ENCODE measurements at regions not wholly inside any gene's neighbourhood (a gene's known extent, or its start where the extent isn't known, plus 50 kb on each side); places are given as distances from the start of the nearest gene placed in this dataset.

- Histone ChIP-seq H3K4me1 (ENCODE audit: control insufficient read depth in 3 of 3, insufficient read depth in 2 of 3, low read depth in 1 of 3, low read length in 2 of 3) (no peaks in the 10 kb centered on the region), H3K27ac (ENCODE audit: low read depth in 1 of 3, low read length in 2 of 3) (no peak overlapping the region), H3K36me3 (ENCODE audit: control insufficient read depth in 3 of 3, insufficient read depth in 2 of 3, low read depth in 1 of 3, low read length in 3 of 3) (no peaks in the 10 kb centered on the region), H3K9me3 (ENCODE audit: control insufficient read depth in 2 of 2, insufficient read depth in 1 of 2, low read depth in 1 of 2, low read length in 1 of 2) (no peaks in the 10 kb centered on the region), H3K4me3 (ENCODE audit: low read depth in 1 of 3, low read length in 3 of 3) (no peak overlapping the region), H3K27me3 (ENCODE audit: control insufficient read depth in 3 of 3, insufficient read depth in 3 of 3, low read length in 3 of 3) (peaks cover 0 to 9% (median 0%) of the 10 kb centered on the region in 3 donors)
- FAIRE-seq: no peak
- peak in 1 of 2 donors; percentile 5 for DNase-seq
- WGBS, 3 donors: 63 to 68% (median 63%) methylated on average over 12 to 13 of the region's 13 CpGs
Measured at GRCh38 chr4:3830774-3831528, 64.8 kb downstream of the ADRA2C start.

- Histone ChIP-seq H3K9me3 (ENCODE audit: control insufficient read depth in 2 of 2, insufficient read depth in 1 of 2, low read depth in 1 of 2, low read length in 1 of 2) (no peaks in the 10 kb centered on the region), H3K27ac (ENCODE audit: low read depth in 1 of 3, low read length in 2 of 3) (no peak overlapping the region), H3K4me3 (ENCODE audit: low read depth in 1 of 3, low read length in 3 of 3) (no peak overlapping the region), H3K36me3 (ENCODE audit: control insufficient read depth in 3 of 3, insufficient read depth in 2 of 3, low read depth in 1 of 3, low read length in 3 of 3) (no peaks in the 10 kb centered on the region), H3K4me1 (ENCODE audit: control insufficient read depth in 3 of 3, insufficient read depth in 2 of 3, low read depth in 1 of 3, low read length in 2 of 3) (no peaks in the 10 kb centered on the region), H3K27me3 (ENCODE audit: control insufficient read depth in 3 of 3, insufficient read depth in 3 of 3, low read length in 3 of 3) (peaks cover 0 to 11% (median 0%) of the 10 kb centered on the region in 3 donors)
- 69 to 75% (median 73%) methylated on average over 14 of the region's 14 CpGs for WGBS, 3 donors
- FAIRE-seq (no peak), DNase-seq (no peak)
Measured at GRCh38 chr4:3831529-3832150, 65.5 kb downstream of the ADRA2C start.

GRCh38 chr4:3832536-3833220 is 66.5 kb downstream of the ADRA2C start:
- Histone ChIP-seq H3K9me3 (ENCODE audit: control insufficient read depth in 2 of 2, insufficient read depth in 1 of 2, low read depth in 1 of 2, low read length in 1 of 2) (no peaks in the 10 kb centered on the region), H3K4me1 (ENCODE audit: control insufficient read depth in 3 of 3, insufficient read depth in 2 of 3, low read depth in 1 of 3, low read length in 2 of 3) (no peaks in the 10 kb centered on the region), H3K27ac (ENCODE audit: low read depth in 1 of 3, low read length in 2 of 3) (no peak overlapping the region), H3K4me3 (ENCODE audit: low read depth in 1 of 3, low read length in 3 of 3) (no peak overlapping the region), H3K36me3 (ENCODE audit: control insufficient read depth in 3 of 3, insufficient read depth in 2 of 3, low read depth in 1 of 3, low read length in 3 of 3) (no peaks in the 10 kb centered on the region), H3K27me3 (ENCODE audit: control insufficient read depth in 3 of 3, insufficient read depth in 3 of 3, low read length in 3 of 3) (peaks cover 0 to 11% (median 0%) of the 10 kb centered on the region in 3 donors)
- FAIRE-seq (no peak), DNase-seq (no peak)
- 73 to 80% (median 74%) methylated on average over 12 of the region's 12 CpGs for WGBS, 3 donors

- DNase-seq (no peak), FAIRE-seq (no peak)
- no peak overlapping the region for H3K27ac ChIP-seq (ENCODE audit: low read depth in 1 of 3, low read length in 2 of 3)
Measured at GRCh38 chr4:3833326-3833989, 67.3 kb downstream of the ADRA2C start.

GRCh38 chr4:3834186-3834662 is 68.0 kb downstream of the ADRA2C start:
- H3K27ac ChIP-seq (ENCODE audit: low read depth in 1 of 3, low read length in 2 of 3): no peak overlapping the region
- no peaks in the 10 kb centered on the region for H3K36me3 ChIP-seq (ENCODE audit: control insufficient read depth in 3 of 3, insufficient read depth in 2 of 3, low read depth in 1 of 3, low read length in 3 of 3)
- H3K27me3 ChIP-seq (ENCODE audit: control insufficient read depth in 3 of 3, insufficient read depth in 3 of 3, low read length in 3 of 3): peaks cover 0 to 11% (median 0%) of the 10 kb centered on the region in 3 donors
- no peak for FAIRE-seq
- H3K4me3 ChIP-seq (ENCODE audit: low read depth in 1 of 3, low read length in 3 of 3): no peak overlapping the region
- no peaks in the 10 kb centered on the region for H3K4me1 ChIP-seq (ENCODE audit: control insufficient read depth in 3 of 3, insufficient read depth in 2 of 3, low read depth in 1 of 3, low read length in 2 of 3)
- no peak for DNase-seq
- 26 to 33% (median 28%) methylated on average over 15 of the region's 15 CpGs for WGBS, 3 donors
- H3K9me3 ChIP-seq (ENCODE audit: control insufficient read depth in 2 of 2, insufficient read depth in 1 of 2, low read depth in 1 of 2, low read length in 1 of 2): peaks cover 0 to 6% of the 10 kb centered on the region in 2 donors

More at GRCh38 chr4:3833326-3833989, 67.3 kb downstream of the ADRA2C start:
- Histone ChIP-seq H3K9me3 (ENCODE audit: control insufficient read depth in 2 of 2, insufficient read depth in 1 of 2, low read depth in 1 of 2, low read length in 1 of 2) (peaks cover 0 to 6% of the 10 kb centered on the region in 2 donors), H3K4me1 (ENCODE audit: control insufficient read depth in 3 of 3, insufficient read depth in 2 of 3, low read depth in 1 of 3, low read length in 2 of 3) (no peaks in the 10 kb centered on the region), H3K4me3 (ENCODE audit: low read depth in 1 of 3, low read length in 3 of 3) (no peak overlapping the region), H3K36me3 (ENCODE audit: control insufficient read depth in 3 of 3, insufficient read depth in 2 of 3, low read depth in 1 of 3, low read length in 3 of 3) (no peaks in the 10 kb centered on the region), H3K27me3 (ENCODE audit: control insufficient read depth in 3 of 3, insufficient read depth in 3 of 3, low read length in 3 of 3) (peaks cover 0 to 11% (median 0%) of the 10 kb centered on the region in 3 donors)
- 85 to 87% (median 87%) methylated on average over 18 of the region's 18 CpGs for WGBS, 3 donors

- peaks cover 0 to 13% (median 0%) of the 10 kb centered on the region in 3 donors for H3K27me3 ChIP-seq (ENCODE audit: control insufficient read depth in 3 of 3, insufficient read depth in 3 of 3, low read length in 3 of 3)
- no peak overlapping the region for H3K4me3 ChIP-seq (ENCODE audit: low read depth in 1 of 3, low read length in 3 of 3)
- no peaks in the 10 kb centered on the region for H3K36me3 ChIP-seq (ENCODE audit: control insufficient read depth in 3 of 3, insufficient read depth in 2 of 3, low read depth in 1 of 3, low read length in 3 of 3)
- DNase-seq (no peak), FAIRE-seq (no peak)
- H3K9me3 ChIP-seq (ENCODE audit: control insufficient read depth in 2 of 2, insufficient read depth in 1 of 2, low read depth in 1 of 2, low read length in 1 of 2): peaks cover 0 to 6% of the 10 kb centered on the region in 2 donors
- 24 to 38% (median 30%) methylated on average over 18 of the region's 18 CpGs for WGBS, 3 donors
- H3K27ac ChIP-seq (ENCODE audit: low read depth in 1 of 3, low read length in 2 of 3): no peak overlapping the region
- no peaks in the 10 kb centered on the region for H3K4me1 ChIP-seq (ENCODE audit: control insufficient read depth in 3 of 3, insufficient read depth in 2 of 3, low read depth in 1 of 3, low read length in 2 of 3)
Measured at GRCh38 chr4:3834663-3835521, 68.7 kb downstream of the ADRA2C start.

- FAIRE-seq (no peak), DNase-seq (no peak)
- Histone ChIP-seq H3K4me3 (ENCODE audit: low read depth in 1 of 3, low read length in 3 of 3) (no peak overlapping the region), H3K4me1 (ENCODE audit: control insufficient read depth in 3 of 3, insufficient read depth in 2 of 3, low read depth in 1 of 3, low read length in 2 of 3) (no peaks in the 10 kb centered on the region), H3K27ac (ENCODE audit: low read depth in 1 of 3, low read length in 2 of 3) (no peak overlapping the region), H3K36me3 (ENCODE audit: control insufficient read depth in 3 of 3, insufficient read depth in 2 of 3, low read depth in 1 of 3, low read length in 3 of 3) (no peaks in the 10 kb centered on the region), H3K27me3 (ENCODE audit: control insufficient read depth in 3 of 3, insufficient read depth in 3 of 3, low read length in 3 of 3) (peaks cover 0 to 13% (median 0%) of the 10 kb centered on the region in 3 donors), H3K9me3 (ENCODE audit: control insufficient read depth in 2 of 2, insufficient read depth in 1 of 2, low read depth in 1 of 2, low read length in 1 of 2) (peaks cover 0 to 6% of the 10 kb centered on the region in 2 donors)
- 54 to 60% (median 60%) methylated on average over 22 of the region's 22 CpGs for WGBS, 3 donors
Measured at GRCh38 chr4:3835527-3836405, 69.6 kb downstream of the ADRA2C start.
